K562 (cell line): ENCODE measurements at regions not wholly inside any gene's neighbourhood (a gene's known extent, or its start where the extent isn't known, plus 50 kb on each side); places are given as distances from the start of the nearest gene placed in this dataset.

Source experiments
- CBX5 ChIP-seq: IDR thresholded peaks from 2 replicates; pipeline ENCODE4 v1.6.1; 2014; ENCODE audit warnings: low read depth, borderline replicate concordance
- CTCF ChIP-seq, 3 experiments: IDR thresholded peaks in 2 of 3; conservative IDR thresholded peaks in 1 of 3; 2 replicates each; pipeline ENCODE4 v1.5.1; 2011 to 2012; ENCODE audit warnings: low read length in 3 of 3, mild to moderate bottlenecking in 3 of 3, control low read depth in 2 of 3, improper control_type of control experiment in 1 of 3, inconsistent platforms in 1 of 3, low read depth in 1 of 3, mixed read lengths in 1 of 3, moderate library complexity in 1 of 3; ENCODE audit not compliant: insufficient read depth in 2 of 3
- HINFP ChIP-seq: fragments of 450-650 bp; conservative IDR thresholded peaks from 2 replicates; pipeline ENCODE4 v1.6.1; 2016; ENCODE audit warnings: missing genetic modification characterization, low read depth, mild to moderate bottlenecking, control low read depth, missing compliant biosample characterization
- MXI1 ChIP-seq: IDR thresholded peaks from 2 replicates; pipeline ENCODE4 v1.6.1; 2011; ENCODE audit warnings: low read depth, mild to moderate bottlenecking, improper control_type of control experiment, low read length
- RREB1 ChIP-seq: fragments of 250-450 bp; sonication (Bioruptor Pico); IDR thresholded peaks from 2 replicates; pipeline ENCODE4 v1.4.0; 2020
- ZNF589 ChIP-seq: fragments of 200-800 bp; sonication (Bioruptor generic); IDR thresholded peaks from 2 replicates; pipeline ENCODE4 v1.6.1; 2016; ENCODE audit warnings: low read depth, missing genetic modification characterization, missing compliant biosample characterization

GRCh38 chr2:234430871-234431270, 66.0 kb downstream of the ARL4C start:
- TF ChIP-seq CBX5 (no peak), CTCF (IDR thresholded peaks at IDR 0.05 in 2 of 3, conservative IDR thresholded peaks at IDR 0.05 in 1 of 3; ENCODE audit: insufficient read depth in 2 of 3, low read depth in 1 of 3, low read length in 3 of 3) (no peak), HINFP (tag) (no peak), ZNF589 (CRISPR knock-in tag) (no peak), RREB1 (CRISPR knock-in tag) (no peak), MXI1 (no peak)
